Heart right ventricle (tissue), 16 donors: ENCODE measurements at regions not wholly inside any gene's neighbourhood (a gene's known extent, or its start where the extent isn't known, plus 50 kb on each side); places are given as distances from the start of the nearest gene placed in this dataset.

ENCODE experiments used
- ATAC-seq, 8 donors: fragments of 200-7000 bp; cut with Tn5 transposase; one replicate each; pipeline ENCODE4 v1.9.1; 2020; ENCODE audit warnings: mild to moderate bottlenecking in 8 of 8, moderate library complexity in 8 of 8, moderate number of reproducible peaks in 1 of 8
- DNase-seq, 2 donors: peaks; one replicate each; pipeline ENCODE4 v3.0.0-alpha.2; 2020
- H3K27ac ChIP-seq, 10 donors: fragments of 200-600 bp; sonication (generic) in 2 of 10; one replicate each; pipeline versions ENCODE4 v1.5.0 to v1.8.0; 2020 to 2022; ENCODE audit warnings: mild to moderate bottlenecking in 3 of 10
- H3K27me3 ChIP-seq, 7 donors: fragments of 200-600 bp; one replicate each; pipeline ENCODE4 v1.8.0; 2021 to 2022; ENCODE audit warnings: mild to moderate bottlenecking in 2 of 7
- H3K36me3 ChIP-seq, 9 donors: fragments of 200-600 bp; sonication (generic) in 1 of 9; one replicate each; pipeline versions ENCODE4 v1.5.0 to v1.8.0; 2020 to 2022; ENCODE audit warnings: mild to moderate bottlenecking in 2 of 9
- H3K4me1 ChIP-seq, 9 donors: fragments of 200-600 bp; sonication (generic) in 1 of 9; one replicate each; pipeline versions ENCODE4 v1.5.0 to v1.8.0; 2020 to 2022; ENCODE audit warnings: mild to moderate bottlenecking in 4 of 9
- H3K4me3 ChIP-seq, 10 donors: fragments of 200-600 bp; sonication (generic) in 2 of 10; one replicate each; pipeline versions ENCODE4 v1.5.0 to v1.8.0; 2020 to 2022; ENCODE audit warnings: mild to moderate bottlenecking in 7 of 10, moderate library complexity in 2 of 10
- H3K9me3 ChIP-seq, 11 donors: fragments of 200-600 bp in 10 of 11; sonication (generic) in 2 of 11; one replicate each; pipeline versions ENCODE4 v1.5.0 to v1.8.0; 2013 to 2022; ENCODE audit warnings: mild to moderate bottlenecking in 2 of 11, control low read depth in 1 of 11, moderate library complexity in 1 of 11
- WGBS, 2 donors: extraction: QIAGEN DNeasy Blood & Tissue Kit; methylation state at CpG; one replicate each; pipeline ENCODE4 v1.1.7; 2013; ENCODE audit warnings: inconsistent platforms in 1 of 2; 5-methylcytosine and 5-hydroxymethylcytosine counted together
- intact Hi-C, 10 donors: fragments of 100-400 bp; cut with DNase I; formaldehyde crosslinking; loops; one replicate each; pipeline versions ENCODE4 v1.11.1 to v1.14.2; 2022
- TF ChIP-seq, protein P1 (sequence below), 9 donors: fragments of 200-600 bp; sonication (generic) in 2 of 9; IDR thresholded peaks; one replicate each; pipeline versions ENCODE4 v1.5.0 to v1.8.0; 2021 to 2022; ENCODE audit warnings: antibody characterized with exemption in 9 of 9, mild to moderate bottlenecking in 5 of 9, moderate library complexity in 1 of 9
- donor health status: Arrhythmogenic right ventricular cardiomyopathy.
- donor health status: ischemic (EF 13 %, LVEDD 7.1; RV severe dilation, severe dysfunction).
- donor health status: healthy with polysubstance abuse.
- donor health status: DM: no; HTN: yes; CAD: no.
- donor health status: DM: no; HTN: no; CAD: no.
- donor health status: ischemic (EF 25% LVEDD 6.9; RV normal size, moderate dysfunction).
- donor health status: ischemic (EF 25% LVEDD 5.7; RV mildly dilated, moderate dysfunction).
- donor health status: healthy.
- donor health status: DM: yes; HTN: yes; CAD: no.
- donor health status: Ischemic cardiomyopathy.
- donor health status: ischemic (EF 35%, LVEDD 5.7; RV mildly dilated, moderate dysfunction).
- donor health status: nonischemic (EF 11% LVEDD 7.7; RV severe dilation, severe dysfunction).
- donor health status: DM: yes; HTN: yes; CAD: no.
- donor health status: PGD.
- donor health status: ischemic (EF 29% LVEDD 5.4; RV normal size, mild dysfunction).
- donor health status: nonischemic (EF 23%, LVEDD 6.1; RV moderate dilation, normal function).

- no peaks in the 10 kb centered on the region for H3K36me3 ChIP-seq
- no peaks in the 10 kb centered on the region for H3K9me3 ChIP-seq
- H3K27me3 ChIP-seq: no peaks in the 10 kb centered on the region
- no peak for DNase-seq
- H3K27ac ChIP-seq: no peak overlapping the region
- H3K4me1 ChIP-seq: peaks cover 0 to 11% (median 7%) of the 10 kb centered on the region in 9 donors
- TF ChIP-seq, protein P1, sequence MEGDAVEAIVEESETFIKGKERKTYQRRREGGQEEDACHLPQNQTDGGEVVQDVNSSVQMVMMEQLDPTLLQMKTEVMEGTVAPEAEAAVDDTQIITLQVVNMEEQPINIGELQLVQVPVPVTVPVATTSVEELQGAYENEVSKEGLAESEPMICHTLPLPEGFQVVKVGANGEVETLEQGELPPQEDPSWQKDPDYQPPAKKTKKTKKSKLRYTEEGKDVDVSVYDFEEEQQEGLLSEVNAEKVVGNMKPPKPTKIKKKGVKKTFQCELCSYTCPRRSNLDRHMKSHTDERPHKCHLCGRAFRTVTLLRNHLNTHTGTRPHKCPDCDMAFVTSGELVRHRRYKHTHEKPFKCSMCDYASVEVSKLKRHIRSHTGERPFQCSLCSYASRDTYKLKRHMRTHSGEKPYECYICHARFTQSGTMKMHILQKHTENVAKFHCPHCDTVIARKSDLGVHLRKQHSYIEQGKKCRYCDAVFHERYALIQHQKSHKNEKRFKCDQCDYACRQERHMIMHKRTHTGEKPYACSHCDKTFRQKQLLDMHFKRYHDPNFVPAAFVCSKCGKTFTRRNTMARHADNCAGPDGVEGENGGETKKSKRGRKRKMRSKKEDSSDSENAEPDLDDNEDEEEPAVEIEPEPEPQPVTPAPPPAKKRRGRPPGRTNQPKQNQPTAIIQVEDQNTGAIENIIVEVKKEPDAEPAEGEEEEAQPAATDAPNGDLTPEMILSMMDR (IDR thresholded peaks at IDR 0.05): no peak
- intact Hi-C loops: no loop called here
- 29 to 34% methylated on average over 2 of the region's 2 CpGs for WGBS, 2 donors
- ATAC-seq: peak in 1 of 8 donors; percentile 29
- H3K4me3 ChIP-seq: no peak overlapping the region
Measured at GRCh38 chr12:18990856-18991255, 138.7 kb upstream of the PLEKHA5 start.

DNA sequence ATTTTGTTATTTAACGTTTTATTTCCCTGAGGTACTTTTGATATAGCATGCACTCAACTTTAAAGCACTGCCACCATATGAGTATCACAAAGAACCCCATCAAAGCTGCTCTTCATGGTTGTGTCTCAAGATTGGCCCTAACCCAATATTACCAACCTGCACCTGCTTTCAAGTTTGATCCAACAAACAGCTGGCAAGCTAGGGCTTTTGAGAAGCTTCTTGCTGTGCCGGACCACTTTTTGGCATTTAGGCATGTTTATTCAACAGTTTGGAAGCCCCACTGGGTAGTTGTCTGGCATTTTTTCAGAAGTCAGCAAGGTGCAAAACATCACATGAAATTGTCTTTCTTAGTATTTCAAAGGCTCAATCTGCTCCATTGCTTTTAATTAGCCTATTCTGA, 137.2 kb upstream of the PLEKHA5 start:
- H3K9me3 ChIP-seq: no peaks in the 10 kb centered on the region

GRCh38 chr12:18998343-18999261, 130.9 kb upstream of the PLEKHA5 start:
- Histone ChIP-seq H3K9me3 (no peaks in the 10 kb centered on the region), H3K27ac (no peak overlapping the region), H3K4me1 (no peaks in the 10 kb centered on the region), H3K27me3 (no peaks in the 10 kb centered on the region), H3K4me3 (no peak overlapping the region), H3K36me3 (no peaks in the 10 kb centered on the region)
- no peak for DNase-seq
- intact Hi-C loops: no loop called here
- 74 to 78% methylated on average over 9 of the region's 9 CpGs for WGBS, 2 donors
- ATAC-seq: peak in 1 of 8 donors; percentile 29
- TF ChIP-seq, protein P1 (IDR thresholded peaks at IDR 0.05): no peak

More for the DNA sequence above, 137.2 kb upstream of the PLEKHA5 start:
- 85 to 87% methylated on average over 2 of the region's 2 CpGs for WGBS, 2 donors
- no peak for ATAC-seq
- no peaks in the 10 kb centered on the region for H3K27me3 ChIP-seq
- H3K36me3 ChIP-seq: no peaks in the 10 kb centered on the region
- intact Hi-C loops: no loop called here
- no peak overlapping the region for H3K4me3 ChIP-seq
- TF ChIP-seq, protein P1 (IDR thresholded peaks at IDR 0.05): no peak
- no peak overlapping the region for H3K27ac ChIP-seq
- peaks cover 0 to 11% (median 7%) of the 10 kb centered on the region in 9 donors for H3K4me1 ChIP-seq
- DNase-seq: no peak

GRCh38 chr12:19000836-19001235, 128.7 kb upstream of the PLEKHA5 start:
- 97% methylated on average over 2 of the region's 2 CpGs for WGBS, 2 donors
- ATAC-seq: no peak

More at GRCh38 chr12:19000836-19001235, 128.7 kb upstream of the PLEKHA5 start:
- TF ChIP-seq, protein P1 (IDR thresholded peaks at IDR 0.05): no peak
- Histone ChIP-seq H3K36me3 (no peaks in the 10 kb centered on the region), H3K4me3 (no peak overlapping the region), H3K4me1 (no peaks in the 10 kb centered on the region), H3K27me3 (no peaks in the 10 kb centered on the region), H3K9me3 (no peaks in the 10 kb centered on the region), H3K27ac (no peak overlapping the region)
- intact Hi-C loops: no loop called here
- no peak for DNase-seq
